ENCODE measurements at regions not wholly inside any gene's neighbourhood (a gene's known extent, or its start where the extent isn't known, plus 50 kb on each side); places are given as distances from the start of the nearest gene placed in this dataset.

DNA sequence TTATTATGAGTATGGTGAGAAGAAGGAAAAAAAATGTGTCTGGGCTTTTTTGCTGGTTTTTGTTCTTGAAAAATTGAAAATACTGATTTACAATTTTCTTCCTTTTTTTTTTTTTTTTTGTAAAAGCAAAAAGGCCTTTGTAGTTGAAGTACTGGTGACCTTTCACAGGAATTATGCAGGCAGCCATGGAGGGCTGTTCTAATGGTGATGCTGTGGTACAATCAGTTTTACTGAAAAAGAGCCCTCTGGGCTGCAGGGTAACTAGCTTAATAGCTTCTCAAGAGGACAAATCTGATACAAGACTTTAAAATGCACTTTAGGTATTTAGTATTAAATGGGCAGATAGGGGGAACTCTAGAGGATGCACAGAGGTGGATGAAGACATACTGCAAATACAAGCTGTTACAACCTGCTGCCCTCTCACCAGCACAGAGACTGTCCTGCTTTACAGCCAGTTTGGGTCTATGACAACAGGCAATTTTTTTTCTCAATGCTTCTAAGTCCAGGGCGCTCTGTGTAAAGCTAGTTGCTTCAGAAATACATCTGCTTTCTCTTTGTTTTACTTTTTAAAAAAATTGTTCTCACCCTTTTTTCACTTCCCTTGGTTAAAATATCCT is 61.6 kb upstream of the HS3ST5 start:
- TF ChIP-seq, protein P1, sequence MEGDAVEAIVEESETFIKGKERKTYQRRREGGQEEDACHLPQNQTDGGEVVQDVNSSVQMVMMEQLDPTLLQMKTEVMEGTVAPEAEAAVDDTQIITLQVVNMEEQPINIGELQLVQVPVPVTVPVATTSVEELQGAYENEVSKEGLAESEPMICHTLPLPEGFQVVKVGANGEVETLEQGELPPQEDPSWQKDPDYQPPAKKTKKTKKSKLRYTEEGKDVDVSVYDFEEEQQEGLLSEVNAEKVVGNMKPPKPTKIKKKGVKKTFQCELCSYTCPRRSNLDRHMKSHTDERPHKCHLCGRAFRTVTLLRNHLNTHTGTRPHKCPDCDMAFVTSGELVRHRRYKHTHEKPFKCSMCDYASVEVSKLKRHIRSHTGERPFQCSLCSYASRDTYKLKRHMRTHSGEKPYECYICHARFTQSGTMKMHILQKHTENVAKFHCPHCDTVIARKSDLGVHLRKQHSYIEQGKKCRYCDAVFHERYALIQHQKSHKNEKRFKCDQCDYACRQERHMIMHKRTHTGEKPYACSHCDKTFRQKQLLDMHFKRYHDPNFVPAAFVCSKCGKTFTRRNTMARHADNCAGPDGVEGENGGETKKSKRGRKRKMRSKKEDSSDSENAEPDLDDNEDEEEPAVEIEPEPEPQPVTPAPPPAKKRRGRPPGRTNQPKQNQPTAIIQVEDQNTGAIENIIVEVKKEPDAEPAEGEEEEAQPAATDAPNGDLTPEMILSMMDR (conservative IDR thresholded peaks at IDR 0.05; ENCODE audit: low read depth, low read length): no peak
- TF ChIP-seq EZH2 (IDR thresholded peaks at IDR 0.05; ENCODE audit: borderline replicate concordance, low read depth, low read length, poor library complexity, severe bottlenecking): no peak

All from A673 (cell line).